Upper lobe of left lung (tissue), 6 donors: ENCODE measurements at regions not wholly inside any gene's neighbourhood (a gene's known extent, or its start where the extent isn't known, plus 50 kb on each side); places are given as distances from the start of the nearest gene placed in this dataset.
"Not testable (repeated sequence)": the region's sequence is repeated elsewhere in the genome, so short reads cannot be mapped to it uniquely, and the experiment has no call there.

Source experiments
- ATAC-seq, 2 donors: fragments of 200-7000 bp; cut with Tn5 transposase; one replicate each; pipeline ENCODE4 v1.9.1; 2022; ENCODE audit warnings: mild to moderate bottlenecking in 2 of 2, moderate library complexity in 2 of 2; ENCODE audit not compliant: low FRiP score in 2 of 2
- DNase-seq, 2 donors: peaks; one replicate each; pipeline ENCODE4 v3.0.0-alpha.2; 2019 to 2020
- H3K27ac ChIP-seq, 4 donors: fragments of 200-600 bp; sonication (generic); one replicate each; pipeline ENCODE4 v1.5.1; 2016 to 2019
- H3K27me3 ChIP-seq, 4 donors: fragments of 200-600 bp; sonication (generic); one replicate each; pipeline ENCODE4 v1.5.1; 2017 to 2019
- H3K36me3 ChIP-seq, 4 donors: fragments of 200-600 bp; sonication (generic); one replicate each; pipeline ENCODE4 v1.5.1; 2016 to 2019
- H3K4me1 ChIP-seq, 4 donors: fragments of 200-600 bp; sonication (generic); one replicate each; pipeline ENCODE4 v1.5.1; 2018 to 2019
- H3K4me3 ChIP-seq, 4 donors: fragments of 200-600 bp; sonication (generic); one replicate each; pipeline ENCODE4 v1.5.1; 2017 to 2019; ENCODE audit warnings: mild to moderate bottlenecking in 2 of 4, moderate library complexity in 1 of 4
- H3K9me3 ChIP-seq, 4 donors: fragments of 200-600 bp; sonication (generic); one replicate each; pipeline ENCODE4 v1.5.1; 2018 to 2019
- EP300 ChIP-seq, 4 donors: sonication (generic); formaldehyde crosslinking; IDR thresholded peaks; one replicate each; pipeline ENCODE4 v1.5.1; 2017; ENCODE audit warnings: antibody characterized with exemption in 4 of 4, control low read depth in 2 of 4
- POLR2A ChIP-seq, 4 donors: fragments of 450-650 bp; IDR thresholded peaks; one replicate each; pipeline ENCODE4 v1.5.1; 2016 to 2017; ENCODE audit warnings: antibody characterized with exemption in 4 of 4, mild to moderate bottlenecking in 2 of 4
- POLR2AphosphoS5 ChIP-seq, 2 donors: sonication (generic); formaldehyde crosslinking; IDR thresholded peaks; one replicate each; pipeline ENCODE4 v1.5.1; 2017; ENCODE audit warnings: antibody characterized with exemption in 2 of 2
- WGBS, 2 donors: methylation state at CpG; one replicate each; pipeline ENCODE4 v1.1.5; 2017 to 2018; 5-methylcytosine and 5-hydroxymethylcytosine counted together
- TF ChIP-seq, protein P1 (sequence below), 6 experiments: fragments of 450-650 bp in 4 of 6; fragments of 200-600 bp in 2 of 6; sonication (generic) in 2 of 6; IDR thresholded peaks; one replicate each; pipeline ENCODE4 v1.5.1; 2016 to 2019; ENCODE audit warnings: antibody characterized with exemption in 6 of 6
- donor health status: DM: no; HTN: no; CAD: no; lungs with moderate emphysema.
- donor health status: DM: no; HTN: yes; CAD: no; lungs with severe emphysema.

DNA sequence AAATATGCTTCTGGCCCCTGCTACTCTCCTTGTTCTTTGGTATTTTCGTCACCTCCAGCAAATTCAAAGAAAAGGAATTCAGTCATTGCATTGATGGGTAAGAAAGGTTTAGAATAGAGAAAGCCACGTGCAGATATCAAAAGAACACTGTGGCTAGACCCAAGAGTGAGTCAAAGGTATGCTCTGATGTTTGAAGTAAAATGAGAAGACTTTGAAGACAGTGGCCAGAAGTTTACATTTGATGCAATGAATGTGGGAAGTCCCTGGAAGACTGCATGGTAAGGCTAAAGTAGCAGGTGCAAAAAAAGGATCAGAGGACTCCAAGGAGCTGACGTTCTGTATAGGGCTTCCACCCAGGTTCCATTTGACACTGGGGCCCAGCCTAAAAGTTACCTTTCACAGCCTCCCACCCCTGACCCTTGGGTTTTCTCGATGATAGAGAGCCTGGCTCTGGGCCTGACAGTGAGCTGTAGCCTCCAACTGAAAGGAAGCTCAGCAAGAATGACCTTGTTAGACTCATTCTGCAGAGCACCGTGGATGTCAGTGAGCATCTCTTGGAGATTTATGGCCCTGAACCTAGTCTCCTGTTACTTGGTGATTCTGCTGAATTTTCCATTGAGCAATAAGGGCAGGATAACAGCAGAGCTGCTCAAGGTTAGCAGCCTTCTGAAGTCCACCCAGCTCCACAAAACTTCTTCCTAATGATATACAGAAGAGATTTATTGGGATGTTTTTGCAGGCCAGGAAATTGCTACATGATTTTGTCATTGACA lies 223.7 kb upstream of the RBBP8 start:
- Histone ChIP-seq H3K4me1 (peaks cover 13 to 26% (median 22%) of the 10 kb centered on the region in 4 donors), H3K4me3 (no peak overlapping the region), H3K36me3 (no peaks in the 10 kb centered on the region), H3K9me3 (no peaks in the 10 kb centered on the region), H3K27ac (peak overlapping the region in 1 of 4 donors; percentile 7), H3K27me3 (no peaks in the 10 kb centered on the region)
- 58 to 77% methylated on average over 5 of the region's 5 CpGs for WGBS, 2 donors
- TF ChIP-seq POLR2A (IDR thresholded peaks at IDR 0.05), result no peak
- no peak for TF ChIP-seq EP300 (IDR thresholded peaks at IDR 0.05)
- no peak for TF ChIP-seq POLR2AphosphoS5 (IDR thresholded peaks at IDR 0.05)
- TF ChIP-seq, protein P1, sequence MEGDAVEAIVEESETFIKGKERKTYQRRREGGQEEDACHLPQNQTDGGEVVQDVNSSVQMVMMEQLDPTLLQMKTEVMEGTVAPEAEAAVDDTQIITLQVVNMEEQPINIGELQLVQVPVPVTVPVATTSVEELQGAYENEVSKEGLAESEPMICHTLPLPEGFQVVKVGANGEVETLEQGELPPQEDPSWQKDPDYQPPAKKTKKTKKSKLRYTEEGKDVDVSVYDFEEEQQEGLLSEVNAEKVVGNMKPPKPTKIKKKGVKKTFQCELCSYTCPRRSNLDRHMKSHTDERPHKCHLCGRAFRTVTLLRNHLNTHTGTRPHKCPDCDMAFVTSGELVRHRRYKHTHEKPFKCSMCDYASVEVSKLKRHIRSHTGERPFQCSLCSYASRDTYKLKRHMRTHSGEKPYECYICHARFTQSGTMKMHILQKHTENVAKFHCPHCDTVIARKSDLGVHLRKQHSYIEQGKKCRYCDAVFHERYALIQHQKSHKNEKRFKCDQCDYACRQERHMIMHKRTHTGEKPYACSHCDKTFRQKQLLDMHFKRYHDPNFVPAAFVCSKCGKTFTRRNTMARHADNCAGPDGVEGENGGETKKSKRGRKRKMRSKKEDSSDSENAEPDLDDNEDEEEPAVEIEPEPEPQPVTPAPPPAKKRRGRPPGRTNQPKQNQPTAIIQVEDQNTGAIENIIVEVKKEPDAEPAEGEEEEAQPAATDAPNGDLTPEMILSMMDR (IDR thresholded peaks at IDR 0.05), result no peak
- ATAC-seq, result peak in 1 of 2 donors; percentile 38
- no peak for DNase-seq

DNA sequence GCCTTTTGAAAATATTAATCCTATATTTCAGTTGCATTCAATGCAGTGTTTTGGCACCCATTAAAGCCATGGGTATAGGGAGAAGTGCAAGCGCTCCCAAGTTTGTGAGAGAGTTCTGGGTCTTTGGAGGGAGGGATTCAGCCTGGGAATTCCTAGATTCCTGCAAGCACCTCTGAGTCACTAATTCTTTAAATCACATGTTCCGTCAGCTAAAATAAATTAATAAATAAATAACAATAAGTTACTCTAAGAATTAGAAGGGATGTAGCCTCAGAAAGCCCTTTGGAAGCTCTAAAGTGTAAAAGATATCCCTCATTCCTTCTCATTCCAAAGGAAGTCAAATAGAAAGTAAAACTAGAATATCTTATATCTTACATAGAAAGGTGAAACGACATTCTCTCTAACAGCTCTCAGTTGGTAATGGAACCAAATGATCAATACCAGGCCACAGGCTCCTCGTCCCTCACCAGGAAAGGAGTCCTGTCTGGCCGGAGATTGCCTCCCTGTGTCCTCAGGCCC lies 222.4 kb upstream of the RBBP8 start:
- H3K9me3 ChIP-seq, result no peaks in the 10 kb centered on the region
- H3K27me3 ChIP-seq, result no peaks in the 10 kb centered on the region
- TF ChIP-seq, protein P1 (IDR thresholded peaks at IDR 0.05), result no peak
- peak in 1 of 4 donors; percentile 21 for TF ChIP-seq POLR2A (IDR thresholded peaks at IDR 0.05)
- 38 to 42% methylated on average over 5 of the region's 5 CpGs for WGBS, 2 donors
- peak overlapping the region; percentile 72 to 87 (median 82) for H3K27ac ChIP-seq
- DNase-seq (no peak), ATAC-seq (no peak)
- H3K36me3 ChIP-seq, result no peaks in the 10 kb centered on the region
- peaks cover 5 to 19% (median 14%) of the 10 kb centered on the region in 4 donors for H3K4me1 ChIP-seq
- H3K4me3 ChIP-seq, result peak overlapping the region in 3 of 4 donors; percentile 34 to 52 (median 48)

DNA sequence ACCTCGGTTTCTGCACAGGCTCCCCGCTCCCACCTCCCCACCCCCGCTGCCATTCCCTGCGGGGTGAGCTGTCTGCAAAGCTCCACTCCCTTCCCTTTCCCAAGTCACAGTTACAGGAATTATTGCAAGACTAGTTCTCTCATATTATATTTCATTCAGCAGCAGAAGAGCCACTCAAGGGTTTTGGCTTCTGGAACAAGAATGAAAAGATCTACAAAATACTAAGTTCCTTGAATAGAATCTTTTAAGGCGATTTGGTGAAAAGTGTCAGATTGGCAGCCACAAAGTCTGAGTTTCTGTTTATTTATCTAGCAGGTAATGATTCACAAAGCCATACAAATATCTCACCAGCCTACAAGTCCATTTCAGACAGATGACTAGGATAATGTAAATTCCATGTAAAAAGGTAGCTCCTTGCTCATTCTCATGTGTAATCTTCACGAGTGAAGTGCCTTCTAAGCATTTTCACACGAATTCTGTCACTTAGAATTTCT lies 221.9 kb upstream of the RBBP8 start:
- H3K4me1 ChIP-seq, result peaks cover 5 to 19% (median 14%) of the 10 kb centered on the region in 4 donors
- TF ChIP-seq POLR2AphosphoS5 (IDR thresholded peaks at IDR 0.05), result peak in 1 of 2 donors; percentile 12
- TF ChIP-seq, protein P1 (IDR thresholded peaks at IDR 0.05), result no peak
- H3K27me3 ChIP-seq, result no peaks in the 10 kb centered on the region
- peak overlapping the region in 3 of 4 donors; percentile 34 to 52 (median 48) for H3K4me3 ChIP-seq
- DNase-seq (peak; percentile 46 to 60), ATAC-seq (peak; percentile 67 to 78)
- H3K27ac ChIP-seq, result peak overlapping the region; percentile 72 to 87 (median 82)
- 27 to 32% methylated on average over 7 of the region's 7 CpGs for WGBS, 2 donors
- no peaks in the 10 kb centered on the region for H3K9me3 ChIP-seq
- no peaks in the 10 kb centered on the region for H3K36me3 ChIP-seq

DNA sequence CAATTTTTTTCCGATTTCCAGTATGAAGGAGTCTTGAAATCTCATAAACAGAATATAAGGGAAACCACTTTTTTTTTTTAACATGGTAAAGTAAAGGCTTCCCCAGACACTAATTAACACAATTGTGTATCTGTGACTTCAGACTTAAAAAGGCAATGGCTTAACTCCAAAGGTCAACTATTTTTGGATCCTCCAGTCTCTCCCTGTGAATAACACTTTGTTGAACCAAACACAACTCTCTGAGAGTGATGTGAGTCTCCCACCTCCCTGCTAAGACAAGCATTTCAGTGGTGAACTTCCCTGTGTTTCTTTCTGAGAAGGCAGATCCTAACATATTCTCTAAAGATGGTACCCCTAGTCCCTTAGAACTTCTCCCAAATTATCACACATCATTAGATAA lies 219.6 kb upstream of the RBBP8 start:
- Histone ChIP-seq H3K4me1 (peaks cover 5 to 19% (median 12%) of the 10 kb centered on the region in 4 donors), H3K27ac (no peak overlapping the region), H3K9me3 (no peaks in the 10 kb centered on the region), H3K27me3 (no peaks in the 10 kb centered on the region), H3K36me3 (no peaks in the 10 kb centered on the region), H3K4me3 (no peak overlapping the region)
- no peak for ATAC-seq
- no peak for DNase-seq
- TF ChIP-seq POLR2A (IDR thresholded peaks at IDR 0.05) (no peak), EP300 (IDR thresholded peaks at IDR 0.05) (no peak), POLR2AphosphoS5 (IDR thresholded peaks at IDR 0.05) (no peak)
- TF ChIP-seq, protein P1 (IDR thresholded peaks at IDR 0.05), result no peak
- 56 to 68% methylated on average over 1 of the region's 1 CpG for WGBS, 2 donors

DNA sequence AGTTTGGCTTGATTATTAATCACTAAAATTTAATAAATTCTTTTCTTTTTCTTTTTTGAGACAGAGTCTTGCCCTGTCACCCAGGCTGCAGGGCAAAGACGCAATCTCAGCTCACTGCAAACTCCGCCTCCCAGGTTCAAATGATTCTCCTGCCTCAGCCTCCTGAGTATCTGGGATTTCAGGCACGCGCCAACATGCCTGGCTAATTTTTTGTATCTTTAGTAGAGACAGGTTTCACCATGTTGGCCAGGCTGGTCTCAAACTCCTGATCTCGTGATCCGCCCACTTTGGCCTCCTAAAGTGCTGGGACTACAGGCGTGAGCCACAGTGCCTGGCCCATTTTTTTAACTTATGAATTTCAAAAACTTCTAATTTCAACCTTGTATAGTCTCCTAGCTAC lies 215.6 kb upstream of the RBBP8 start:
- H3K4me3 ChIP-seq, H3K27me3 ChIP-seq, DNase-seq, H3K4me1 ChIP-seq, H3K36me3 ChIP-seq, H3K27ac ChIP-seq, ATAC-seq, H3K9me3 ChIP-seq: not testable (repeated sequence)
- 96% methylated on average over 7 of the region's 7 CpGs for WGBS, 2 donors
